ACC112 (cell line): ENCODE measurements at regions not wholly inside any gene's neighbourhood (a gene's known extent, or its start where the extent isn't known, plus 50 kb on each side); places are given as distances from the start of the nearest gene placed in this dataset.

Experiments
- H2AFZ ChIP-seq: fragments of 200-600 bp; sonication (generic); one replicate; pipeline ENCODE4 v1.6.0; 2017; ENCODE audit warnings: antibody characterized with exemption, low read length; ENCODE audit not compliant: unreplicated experiment
- H3K27ac ChIP-seq: fragments of 200-600 bp; sonication (generic); 2 replicates; pipeline ENCODE4 v1.5.1; 2014; ENCODE audit warnings: low read depth, mild to moderate bottlenecking, antibody characterized with exemption, low read length, moderate library complexity
- H3K27me3 ChIP-seq: fragments of 200-600 bp; sonication (generic); 2 replicates; pipeline ENCODE4 v1.6.1; 2014; ENCODE audit warnings: mild to moderate bottlenecking, antibody characterized with exemption, low read length, moderate library complexity, mixed read lengths; ENCODE audit not compliant: insufficient read depth
- H3K36me3 ChIP-seq: fragments of 200-600 bp; sonication (generic); 2 replicates; pipeline ENCODE4 v1.6.1; 2016; ENCODE audit warnings: mild to moderate bottlenecking, antibody characterized with exemption, low read length, moderate library complexity, mixed read lengths; ENCODE audit not compliant: insufficient read depth
- H3K4me1 ChIP-seq: fragments of 200-600 bp; sonication (generic); one replicate; pipeline ENCODE4 v1.6.1; 2016; ENCODE audit warnings: low read length, mixed read lengths; ENCODE audit not compliant: insufficient read depth, unreplicated experiment, control insufficient read depth
- H3K4me3 ChIP-seq: fragments of 200-600 bp; sonication (generic); 2 replicates; pipeline ENCODE4 v1.5.1; 2014; ENCODE audit warnings: mild to moderate bottlenecking, low read depth, low read length
- H3K79me2 ChIP-seq: fragments of 200-600 bp; sonication (generic); one replicate; pipeline ENCODE4 v1.6.0; 2016; ENCODE audit warnings: low read length; ENCODE audit not compliant: control insufficient read depth, unreplicated experiment, insufficient read depth

- no peak overlapping the region for H3K4me3 ChIP-seq
- no peaks in the 10 kb centered on the region for H3K36me3 ChIP-seq
- no peaks in the 10 kb centered on the region for H3K79me2 ChIP-seq
- H3K27me3 ChIP-seq = no peaks in the 10 kb centered on the region; the same call in 1 of the 2 replicates
- no peaks in the 10 kb centered on the region for H3K4me1 ChIP-seq
- H3K27ac ChIP-seq = no peak overlapping the region
- H2AFZ ChIP-seq = no peak overlapping the region
Measured at GRCh38 chr1:177573901-177574300, 396.0 kb downstream of the SEC16B start.

GRCh38 chr1:177571485-177572076 lies 398.3 kb downstream of the SEC16B start:
- Histone ChIP-seq H3K27me3 (no peaks in the 10 kb centered on the region; the same call in 1 of the 2 replicates), H3K36me3 (no peaks in the 10 kb centered on the region), H3K4me1 (no peaks in the 10 kb centered on the region), H3K27ac (no peak overlapping the region), H3K79me2 (no peaks in the 10 kb centered on the region), H3K4me3 (no peak overlapping the region), H2AFZ (no peak overlapping the region)

GRCh38 chr1:177571076-177571475 lies 398.8 kb downstream of the SEC16B start:
- Histone ChIP-seq H3K4me3 (no peak overlapping the region), H3K79me2 (no peaks in the 10 kb centered on the region), H3K4me1 (no peaks in the 10 kb centered on the region), H3K27me3 (no peaks in the 10 kb centered on the region), H3K27ac (no peak overlapping the region), H2AFZ (no peak overlapping the region), H3K36me3 (no peaks in the 10 kb centered on the region)

- H3K27me3 ChIP-seq = no peaks in the 10 kb centered on the region
- H3K36me3 ChIP-seq = no peaks in the 10 kb centered on the region
- H2AFZ ChIP-seq = no peak overlapping the region
- no peak overlapping the region for H3K4me3 ChIP-seq
- H3K27ac ChIP-seq = no peak overlapping the region
- H3K4me1 ChIP-seq = no peaks in the 10 kb centered on the region
- H3K79me2 ChIP-seq = no peaks in the 10 kb centered on the region
Measured at GRCh38 chr1:177569476-177569875, 398.7 kb downstream of the BRINP2 start.

- H3K4me1 ChIP-seq = no peaks in the 10 kb centered on the region
- no peak overlapping the region for H3K4me3 ChIP-seq
- no peak overlapping the region for H2AFZ ChIP-seq
- H3K79me2 ChIP-seq = no peaks in the 10 kb centered on the region
- no peaks in the 10 kb centered on the region for H3K27me3 ChIP-seq
- no peak overlapping the region for H3K27ac ChIP-seq
- H3K36me3 ChIP-seq = no peaks in the 10 kb centered on the region
Measured at GRCh38 chr1:177568622-177569021, 397.9 kb downstream of the BRINP2 start.

GRCh38 chr1:177567393-177567792 lies 396.6 kb downstream of the BRINP2 start:
- Histone ChIP-seq H3K36me3 (no peaks in the 10 kb centered on the region), H3K27ac (no peak overlapping the region), H3K27me3 (no peaks in the 10 kb centered on the region), H2AFZ (no peak overlapping the region), H3K79me2 (no peaks in the 10 kb centered on the region), H3K4me3 (no peak overlapping the region), H3K4me1 (no peaks in the 10 kb centered on the region)

GRCh38 chr1:177566495-177566894 lies 395.7 kb downstream of the BRINP2 start:
- no peaks in the 10 kb centered on the region for H3K4me1 ChIP-seq
- H3K36me3 ChIP-seq = no peaks in the 10 kb centered on the region
- no peaks in the 10 kb centered on the region for H3K27me3 ChIP-seq
- no peak overlapping the region for H2AFZ ChIP-seq
- H3K4me3 ChIP-seq = no peak overlapping the region
- no peak overlapping the region for H3K27ac ChIP-seq
- H3K79me2 ChIP-seq = no peaks in the 10 kb centered on the region

GRCh38 chr1:177561436-177561835 lies 390.7 kb downstream of the BRINP2 start:
- H3K79me2 ChIP-seq = no peaks in the 10 kb centered on the region
- no peaks in the 10 kb centered on the region for H3K27me3 ChIP-seq
- H3K36me3 ChIP-seq = no peaks in the 10 kb centered on the region
- no peak overlapping the region for H3K4me3 ChIP-seq
- no peak overlapping the region for H3K27ac ChIP-seq
- H3K4me1 ChIP-seq = no peaks in the 10 kb centered on the region
- no peak overlapping the region for H2AFZ ChIP-seq

- H3K36me3 ChIP-seq = no peaks in the 10 kb centered on the region
- H3K27ac ChIP-seq = no peak overlapping the region
Measured at GRCh38 chr1:177558372-177558771, 387.6 kb downstream of the BRINP2 start.

GRCh38 chr1:177556163-177556562 lies 385.4 kb downstream of the BRINP2 start:
- Histone ChIP-seq H3K27ac (no peak overlapping the region), H3K79me2 (no peaks in the 10 kb centered on the region), H3K36me3 (no peaks in the 10 kb centered on the region), H3K4me3 (no peak overlapping the region), H3K4me1 (no peaks in the 10 kb centered on the region), H3K27me3 (no peaks in the 10 kb centered on the region), H2AFZ (no peak overlapping the region)

More at GRCh38 chr1:177558372-177558771, 387.6 kb downstream of the BRINP2 start:
- H2AFZ ChIP-seq = no peak overlapping the region
- no peaks in the 10 kb centered on the region for H3K79me2 ChIP-seq
- H3K27me3 ChIP-seq = no peaks in the 10 kb centered on the region
- no peaks in the 10 kb centered on the region for H3K4me1 ChIP-seq
- no peak overlapping the region for H3K4me3 ChIP-seq

- no peaks in the 10 kb centered on the region for H3K4me1 ChIP-seq
- H3K27me3 ChIP-seq = no peaks in the 10 kb centered on the region
- no peak overlapping the region for H3K27ac ChIP-seq
- no peak overlapping the region for H3K4me3 ChIP-seq
- H2AFZ ChIP-seq = no peak overlapping the region
- H3K79me2 ChIP-seq = no peaks in the 10 kb centered on the region
- no peaks in the 10 kb centered on the region for H3K36me3 ChIP-seq
Measured at GRCh38 chr1:177547200-177547599, 376.4 kb downstream of the BRINP2 start.
